ENCODE measurements at regions not wholly inside any gene's neighbourhood (a gene's known extent, or its start where the extent isn't known, plus 50 kb on each side); places are given as distances from the start of the nearest gene placed in this dataset.

DNA sequence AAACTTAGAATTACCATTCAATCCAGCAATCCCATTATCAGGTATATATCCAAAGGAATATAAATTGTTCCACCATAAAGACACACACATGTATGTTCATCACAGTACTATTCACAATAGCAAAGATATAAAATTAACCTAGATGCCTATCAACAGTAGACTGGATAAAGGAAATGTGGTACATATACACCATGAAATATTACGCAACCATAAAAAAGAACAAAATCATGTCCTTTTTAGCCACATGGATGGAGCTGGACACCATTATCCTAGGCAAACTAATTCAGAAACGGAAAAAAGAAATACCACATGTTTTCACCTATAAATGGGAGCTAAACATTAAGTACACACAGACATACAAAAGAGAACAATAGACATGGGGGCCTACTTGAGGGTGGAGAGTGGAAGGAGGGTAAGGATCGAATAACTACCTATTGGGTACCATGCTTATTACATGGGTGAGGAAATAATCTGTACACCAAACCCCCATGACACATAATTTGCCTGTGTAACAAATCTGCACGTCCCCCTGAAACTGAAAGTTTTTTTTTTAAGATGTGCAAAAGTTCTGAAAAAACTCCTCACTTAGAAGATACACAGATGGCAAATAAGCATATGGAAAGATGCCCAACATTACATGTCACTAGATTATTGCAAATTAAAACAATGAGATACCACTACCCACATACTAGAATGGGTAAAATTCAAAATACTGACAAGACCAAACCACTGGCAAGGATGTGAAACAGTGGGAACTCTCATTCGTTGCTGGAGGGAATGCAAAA is 313.0 kb upstream of the CD180 start:
- no CpG with 5 or more reads among the region's 5 CpGs for WGBS (ENCODE audit: insufficient coverage)
- Histone ChIP-seq H3K36me3 (ENCODE audit: control insufficient read depth, insufficient read depth, low read length) (no peaks in the 10 kb centered on the region), H3K4me3 (ENCODE audit: low read depth, low read length) (no peak overlapping the region), H3K4me1 (ENCODE audit: control insufficient read depth, insufficient read depth, low read length) (no peaks in the 10 kb centered on the region), H3K27ac (ENCODE audit: low read depth, low read length) (no peak overlapping the region), H3K9me3 (ENCODE audit: control insufficient read depth, insufficient read depth, low read length) (no peaks in the 10 kb centered on the region), H3K27me3 (ENCODE audit: control insufficient read depth, insufficient read depth, low read length) (no peaks in the 10 kb centered on the region)
- no peak for DNase-seq (ENCODE audit: low read depth in 4 of 6, low spot score in 6 of 6)

DNA sequence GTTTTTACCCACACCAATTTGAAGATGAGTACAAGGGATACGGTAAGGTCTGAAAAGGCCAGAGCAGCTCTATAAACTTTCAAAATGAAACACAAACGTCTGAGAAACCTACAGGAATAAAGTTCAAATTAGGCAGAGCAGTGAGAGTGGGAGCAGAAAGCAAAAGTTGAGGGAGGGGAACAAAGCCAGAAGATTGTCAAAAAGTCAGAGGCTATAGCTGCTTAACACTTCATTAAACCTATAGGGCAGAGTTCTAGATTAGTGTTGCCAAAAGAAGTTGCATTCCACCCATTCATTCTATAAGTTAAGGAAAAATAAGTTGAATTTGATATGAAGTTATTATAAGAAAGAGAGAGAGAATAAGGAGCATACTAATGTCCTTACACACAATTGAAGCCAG is 309.6 kb upstream of the CD180 start:
- Histone ChIP-seq H3K4me1 (ENCODE audit: control insufficient read depth, insufficient read depth, low read length) (no peaks in the 10 kb centered on the region), H3K4me3 (ENCODE audit: low read depth, low read length) (no peak overlapping the region), H3K36me3 (ENCODE audit: control insufficient read depth, insufficient read depth, low read length) (no peaks in the 10 kb centered on the region), H3K27me3 (ENCODE audit: control insufficient read depth, insufficient read depth, low read length) (no peaks in the 10 kb centered on the region), H3K27ac (ENCODE audit: low read depth, low read length) (no peak overlapping the region), H3K9me3 (ENCODE audit: control insufficient read depth, insufficient read depth, low read length) (no peaks in the 10 kb centered on the region)
- DNase-seq (ENCODE audit: low read depth in 4 of 6, low spot score in 6 of 6) = no peak
- no CpG with 5 or more reads among the region's 2 CpGs for WGBS (ENCODE audit: insufficient coverage)

DNA sequence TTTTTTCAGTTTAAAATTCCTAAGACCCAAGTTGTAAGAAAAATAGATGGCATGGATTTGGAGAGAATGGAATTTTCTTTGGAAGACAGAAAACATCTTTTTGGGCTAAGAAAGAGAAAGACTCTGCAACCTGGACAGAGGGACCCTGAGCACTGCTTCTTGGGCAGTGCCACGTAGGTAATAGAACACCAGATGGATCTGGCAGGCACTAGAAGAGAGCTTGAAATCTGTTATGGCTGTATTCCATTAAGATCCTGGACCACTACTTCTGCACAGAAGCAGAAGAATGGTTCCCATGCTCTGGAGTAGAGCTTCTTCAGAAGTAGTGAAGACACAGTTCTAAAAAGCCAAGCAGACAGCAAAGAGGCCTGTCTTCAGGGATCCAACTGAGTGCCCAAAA is 306.4 kb upstream of the CD180 start:
- Histone ChIP-seq H3K27ac (ENCODE audit: low read depth, low read length) (no peak overlapping the region), H3K4me1 (ENCODE audit: control insufficient read depth, insufficient read depth, low read length) (no peaks in the 10 kb centered on the region), H3K27me3 (ENCODE audit: control insufficient read depth, insufficient read depth, low read length) (no peaks in the 10 kb centered on the region), H3K4me3 (ENCODE audit: low read depth, low read length) (no peak overlapping the region), H3K9me3 (ENCODE audit: control insufficient read depth, insufficient read depth, low read length) (peaks cover 2% of the 10 kb centered on the region), H3K36me3 (ENCODE audit: control insufficient read depth, insufficient read depth, low read length) (no peaks in the 10 kb centered on the region)
- DNase-seq (ENCODE audit: low read depth in 4 of 6, low spot score in 6 of 6) = no peak
- 91% methylated on average over 1 of the region's 1 CpG for WGBS (ENCODE audit: insufficient coverage)

DNA sequence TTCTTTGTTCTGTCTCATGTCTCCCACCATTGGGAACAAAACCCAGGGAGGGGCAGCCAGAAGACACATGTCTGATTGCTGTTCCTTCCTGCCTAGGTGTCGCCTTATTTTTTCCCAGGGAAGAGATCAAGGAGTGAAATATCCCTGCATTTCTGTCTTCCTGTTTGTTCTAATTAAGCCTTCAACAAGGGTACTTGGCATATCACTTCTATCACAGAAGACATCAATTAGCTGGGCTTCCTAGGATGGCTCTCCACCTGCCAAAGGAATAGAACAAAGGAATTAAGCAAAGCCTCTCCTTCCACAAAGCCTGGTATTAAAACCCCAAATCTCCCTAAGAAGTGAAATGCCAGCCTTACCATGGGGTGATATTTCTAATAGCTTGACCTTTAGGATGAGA is 299.5 kb upstream of the CD180 start:
- no peaks in the 10 kb centered on the region for H3K36me3 ChIP-seq (ENCODE audit: control insufficient read depth, insufficient read depth, low read length)
- WGBS (ENCODE audit: insufficient coverage) = 100% methylated on average over 1 of the region's 1 CpG
- H3K4me1 ChIP-seq (ENCODE audit: control insufficient read depth, insufficient read depth, low read length) = peaks cover 16% of the 10 kb centered on the region
- peaks cover 2% of the 10 kb centered on the region for H3K9me3 ChIP-seq (ENCODE audit: control insufficient read depth, insufficient read depth, low read length)
- no peak overlapping the region for H3K4me3 ChIP-seq (ENCODE audit: low read depth, low read length)
- H3K27me3 ChIP-seq (ENCODE audit: control insufficient read depth, insufficient read depth, low read length) = no peaks in the 10 kb centered on the region
- no peak for DNase-seq (ENCODE audit: low read depth in 4 of 6, low spot score in 6 of 6)
- no peak overlapping the region for H3K27ac ChIP-seq (ENCODE audit: low read depth, low read length)

DNA sequence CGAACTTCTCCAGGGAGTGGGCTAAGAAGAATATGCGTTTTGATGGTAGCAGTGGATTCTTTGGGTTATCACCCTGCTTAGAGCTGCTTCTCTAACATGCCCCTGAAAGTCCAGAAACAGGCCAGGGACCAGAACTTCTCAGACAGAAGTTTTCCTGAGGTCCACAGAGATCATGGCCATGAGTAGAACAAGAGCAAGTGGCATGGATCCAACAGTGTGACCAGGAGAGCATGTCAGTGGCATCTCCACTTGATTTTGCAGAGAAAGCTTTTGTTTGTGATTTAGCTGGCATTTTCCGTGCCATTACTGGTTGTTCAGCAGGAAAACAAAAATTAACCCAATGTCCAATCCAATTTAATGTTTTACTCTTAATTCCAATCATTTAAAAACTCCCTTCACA is 298.5 kb upstream of the CD180 start:
- Histone ChIP-seq H3K4me3 (ENCODE audit: low read depth, low read length) (no peak overlapping the region), H3K36me3 (ENCODE audit: control insufficient read depth, insufficient read depth, low read length) (no peaks in the 10 kb centered on the region), H3K9me3 (ENCODE audit: control insufficient read depth, insufficient read depth, low read length) (no peaks in the 10 kb centered on the region), H3K4me1 (ENCODE audit: control insufficient read depth, insufficient read depth, low read length) (peaks cover 16% of the 10 kb centered on the region), H3K27ac (ENCODE audit: low read depth, low read length) (no peak overlapping the region), H3K27me3 (ENCODE audit: control insufficient read depth, insufficient read depth, low read length) (no peaks in the 10 kb centered on the region)
- 49% methylated on average over 2 of the region's 3 CpGs for WGBS (ENCODE audit: insufficient coverage)
- DNase-seq (ENCODE audit: low read depth in 4 of 6, low spot score in 6 of 6) = peak in 1 of 6 donors; percentile 11

DNA sequence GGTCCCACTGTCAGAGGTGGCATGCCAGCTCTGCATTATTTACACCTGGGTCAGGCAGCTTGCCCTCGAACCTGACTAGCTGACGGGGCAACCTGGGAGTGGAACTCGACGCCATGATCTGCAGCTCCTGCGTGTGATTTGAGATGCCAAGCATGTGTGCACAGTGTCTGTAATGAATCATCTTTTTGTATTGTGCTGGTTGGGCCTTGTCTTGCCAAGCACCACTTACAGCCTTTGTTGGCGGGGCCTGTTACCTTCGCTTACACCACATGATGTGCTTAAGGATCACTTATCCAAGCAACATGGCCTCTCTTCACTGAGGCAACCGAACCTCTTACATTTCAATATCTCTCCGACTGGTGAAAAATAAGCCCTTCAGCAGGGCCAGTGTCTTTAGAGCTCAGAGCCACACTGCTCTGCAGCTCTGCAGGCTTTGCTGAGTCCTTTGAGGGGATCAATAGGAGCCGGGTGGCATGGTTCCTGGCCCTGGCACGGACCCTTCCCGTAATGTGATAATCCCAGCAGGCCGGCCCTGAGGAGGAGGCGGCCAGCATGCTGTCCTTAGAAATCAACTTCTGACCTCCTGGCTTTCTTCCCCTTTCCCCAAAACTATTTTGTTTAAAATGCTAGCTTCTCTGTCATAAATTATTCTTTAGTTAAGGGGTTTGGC is 297.7 kb upstream of the CD180 start:
- peak in 3 of 6 donors; percentile 17 to 74 (median 23) for DNase-seq (ENCODE audit: low read depth in 4 of 6, low spot score in 6 of 6)
- H3K9me3 ChIP-seq (ENCODE audit: control insufficient read depth, insufficient read depth, low read length) = no peaks in the 10 kb centered on the region
- peaks cover 16% of the 10 kb centered on the region for H3K4me1 ChIP-seq (ENCODE audit: control insufficient read depth, insufficient read depth, low read length)
- 71% methylated on average over 11 of the region's 14 CpGs for WGBS (ENCODE audit: insufficient coverage)
- no peaks in the 10 kb centered on the region for H3K36me3 ChIP-seq (ENCODE audit: control insufficient read depth, insufficient read depth, low read length)
- H3K27me3 ChIP-seq (ENCODE audit: control insufficient read depth, insufficient read depth, low read length) = no peaks in the 10 kb centered on the region
- H3K27ac ChIP-seq (ENCODE audit: low read depth, low read length) = peak overlapping the region; percentile 43
- H3K4me3 ChIP-seq (ENCODE audit: low read depth, low read length) = no peak overlapping the region

DNA sequence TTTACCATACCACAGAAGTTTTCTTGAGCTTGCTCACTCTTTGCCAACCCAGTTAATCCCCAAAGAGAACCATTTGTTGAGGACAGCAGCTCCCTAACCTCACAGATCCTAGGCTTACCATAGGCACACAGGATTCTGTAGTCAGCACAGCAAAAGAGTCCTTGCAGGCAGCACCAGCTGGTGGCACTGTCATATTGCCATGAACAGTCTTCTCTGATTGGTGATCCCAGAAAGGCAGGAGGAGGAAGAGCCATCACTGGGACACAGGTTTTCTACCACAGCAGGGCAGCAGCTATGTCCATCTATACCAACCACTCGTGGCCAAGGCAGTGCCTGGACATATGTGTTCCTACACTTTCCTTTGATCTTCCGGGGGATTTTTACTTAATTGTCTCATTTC is 297.1 kb upstream of the CD180 start:
- Histone ChIP-seq H3K4me3 (ENCODE audit: low read depth, low read length) (no peak overlapping the region), H3K27ac (ENCODE audit: low read depth, low read length) (no peak overlapping the region), H3K27me3 (ENCODE audit: control insufficient read depth, insufficient read depth, low read length) (no peaks in the 10 kb centered on the region), H3K36me3 (ENCODE audit: control insufficient read depth, insufficient read depth, low read length) (no peaks in the 10 kb centered on the region), H3K4me1 (ENCODE audit: control insufficient read depth, insufficient read depth, low read length) (peaks cover 16% of the 10 kb centered on the region), H3K9me3 (ENCODE audit: control insufficient read depth, insufficient read depth, low read length) (no peaks in the 10 kb centered on the region)
- WGBS (ENCODE audit: insufficient coverage) = no CpG with 5 or more reads among the region's 2 CpGs
- peak in 2 of 6 donors; percentile 51 to 61 for DNase-seq (ENCODE audit: low read depth in 4 of 6, low spot score in 6 of 6)

DNA sequence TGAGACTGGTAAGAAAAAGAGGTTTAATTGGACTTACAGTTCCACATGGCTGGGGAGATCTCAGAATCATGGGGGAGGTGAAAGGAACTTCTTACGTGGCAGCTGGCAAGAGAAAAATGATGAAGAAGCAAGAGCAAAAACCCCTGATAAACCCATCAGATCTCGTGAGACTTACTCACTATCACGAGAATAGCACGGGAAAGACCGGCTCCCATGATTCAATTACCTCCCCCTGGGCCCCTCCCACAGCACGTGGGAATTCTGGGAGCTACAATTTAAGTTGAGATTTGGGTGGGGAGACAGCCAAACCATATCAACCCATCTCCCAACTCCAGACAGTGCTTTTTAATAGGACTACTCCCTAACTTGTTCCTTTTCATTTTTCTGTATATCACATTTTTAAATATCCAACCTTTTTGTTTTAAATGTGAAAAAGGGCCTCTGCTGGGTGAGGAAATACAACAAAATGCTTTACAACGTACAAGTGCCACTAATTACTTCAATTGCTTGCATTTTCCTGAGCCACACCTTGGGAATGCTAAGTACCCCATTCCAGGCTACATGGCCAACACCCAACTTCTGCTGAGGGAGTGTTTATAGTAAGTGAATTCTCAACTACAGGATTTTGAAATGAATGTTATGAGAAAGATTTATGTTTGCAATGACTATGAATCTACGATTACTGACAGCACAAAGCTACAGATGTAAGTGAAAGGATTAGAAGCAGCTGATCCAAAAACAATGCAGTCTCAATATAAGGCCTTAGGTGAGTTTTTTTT is 294.1 kb upstream of the CD180 start:
- H3K4me1 ChIP-seq (ENCODE audit: control insufficient read depth, insufficient read depth, low read length) = peaks cover 14% of the 10 kb centered on the region
- no peak overlapping the region for H3K27ac ChIP-seq (ENCODE audit: low read depth, low read length)
- no CpG with 5 or more reads among the region's 8 CpGs for WGBS (ENCODE audit: insufficient coverage)
- no peaks in the 10 kb centered on the region for H3K36me3 ChIP-seq (ENCODE audit: control insufficient read depth, insufficient read depth, low read length)
- no peaks in the 10 kb centered on the region for H3K27me3 ChIP-seq (ENCODE audit: control insufficient read depth, insufficient read depth, low read length)
- DNase-seq (ENCODE audit: low read depth in 4 of 6, low spot score in 6 of 6) = peak in 1 of 6 donors; percentile 9
- no peak overlapping the region for H3K4me3 ChIP-seq (ENCODE audit: low read depth, low read length)
- no peaks in the 10 kb centered on the region for H3K9me3 ChIP-seq (ENCODE audit: control insufficient read depth, insufficient read depth, low read length)

DNA sequence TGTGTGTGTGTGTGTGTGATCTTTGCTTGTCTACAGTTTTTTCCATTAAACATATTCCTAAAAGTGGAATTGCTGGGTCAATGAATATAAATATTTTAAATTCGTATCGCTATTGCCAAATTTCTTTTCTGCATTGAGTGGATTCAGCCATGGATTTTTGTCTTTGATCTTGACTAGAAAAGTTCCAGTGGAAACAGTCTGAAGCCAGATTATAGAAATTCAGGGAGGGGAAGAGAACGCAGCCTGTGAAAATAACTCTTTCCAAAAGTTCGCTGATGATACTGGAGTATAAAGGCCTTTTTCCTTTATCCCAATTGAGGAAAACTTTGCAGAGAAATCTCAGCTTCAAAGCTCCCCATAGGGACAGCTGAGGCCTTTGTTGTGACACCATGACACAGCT is 292.3 kb upstream of the CD180 start:
- no peak for DNase-seq (ENCODE audit: low read depth in 4 of 6, low spot score in 6 of 6)
- WGBS (ENCODE audit: insufficient coverage) = no CpG with 5 or more reads among the region's 4 CpGs
- H3K4me1 ChIP-seq (ENCODE audit: control insufficient read depth, insufficient read depth, low read length) = peaks cover 2% of the 10 kb centered on the region
- H3K27ac ChIP-seq (ENCODE audit: low read depth, low read length) = no peak overlapping the region
- H3K36me3 ChIP-seq (ENCODE audit: control insufficient read depth, insufficient read depth, low read length) = no peaks in the 10 kb centered on the region
- no peaks in the 10 kb centered on the region for H3K27me3 ChIP-seq (ENCODE audit: control insufficient read depth, insufficient read depth, low read length)
- no peak overlapping the region for H3K4me3 ChIP-seq (ENCODE audit: low read depth, low read length)
- no peaks in the 10 kb centered on the region for H3K9me3 ChIP-seq (ENCODE audit: control insufficient read depth, insufficient read depth, low read length)

Data from spinal cord (tissue), 9 donors.